Neural cell (in vitro differentiated cells): ENCODE measurements at regions not wholly inside any gene's neighbourhood (a gene's known extent, or its start where the extent isn't known, plus 50 kb on each side); places are given as distances from the start of the nearest gene placed in this dataset.

Source experiments
- H2AFZ ChIP-seq: fragments of 200-600, 300-800 bp; sonication (generic), shearing (Covaris generic); 2 replicates; pipeline ENCODE4 v1.6.0; 2014; ENCODE audit warnings: low read depth, mild to moderate bottlenecking, antibody characterized with exemption, low read length, moderate library complexity
- H3F3A ChIP-seq: fragments of 200-600 bp; shearing (Covaris generic); 2 replicates; pipeline ENCODE4 v1.6.1; 2016; ENCODE audit warnings: mild to moderate bottlenecking, moderate library complexity, mixed read lengths, antibody characterized with exemption, low read length; ENCODE audit not compliant: insufficient read depth, poor library complexity, severe bottlenecking
- H3K27ac ChIP-seq: fragments of 200-600, 300-800 bp; sonication (generic), shearing (Covaris generic); 2 replicates; pipeline ENCODE4 v1.5.1; 2014; ENCODE audit warnings: mild to moderate bottlenecking, low read length, moderate library complexity
- H3K27me3 ChIP-seq: fragments of 300-800, 200-600 bp; sonication (generic), shearing (Covaris generic); 2 replicates; pipeline ENCODE4 v1.6.0; 2014; ENCODE audit warnings: mild to moderate bottlenecking, low read depth, low read length, moderate library complexity; ENCODE audit not compliant: insufficient read depth
- H3K36me3 ChIP-seq: fragments of 300-800, 200-600 bp; sonication (generic), shearing (Covaris generic); 2 replicates; pipeline ENCODE4 v1.5.1; 2014; ENCODE audit warnings: mild to moderate bottlenecking, antibody characterized with exemption, low read length, moderate library complexity; ENCODE audit not compliant: insufficient read depth
- H3K4me2 ChIP-seq: fragments of 300-800, 200-600 bp; sonication (generic), shearing (Covaris generic); 2 replicates; pipeline ENCODE4 v1.6.0; 2014; ENCODE audit warnings: mild to moderate bottlenecking, low read length
- H3K4me3 ChIP-seq: fragments of 300-800, 200-600 bp; sonication (generic), shearing (Covaris generic); 2 replicates; pipeline ENCODE4 v1.5.1; 2014; ENCODE audit warnings: mild to moderate bottlenecking, low read length, moderate library complexity
- H3K79me2 ChIP-seq: fragments of 200-600 bp; shearing (Covaris generic); replicated peaks from 2 replicates; pipeline ENCODE4 v1.6.0; 2014; ENCODE audit warnings: mild to moderate bottlenecking, low read length, moderate library complexity; ENCODE audit not compliant: insufficient read depth
- H3K9ac ChIP-seq: fragments of 300-800, 200-600 bp; sonication (generic), shearing (Covaris generic); 2 replicates; pipeline ENCODE4 v1.6.1; 2016; ENCODE audit warnings: mild to moderate bottlenecking, low read length, mixed read lengths
- H3K9me2 ChIP-seq: fragments of 200-600 bp; shearing (Covaris generic); 2 replicates; pipeline ENCODE4 v1.6.1; 2016; ENCODE audit warnings: mild to moderate bottlenecking, low read length, mixed read lengths; ENCODE audit not compliant: insufficient read depth
- H3K9me3 ChIP-seq: fragments of 200-600, 300-800 bp; sonication (generic), shearing (Covaris generic); 2 replicates; pipeline ENCODE4 v1.6.1; 2016; ENCODE audit warnings: mild to moderate bottlenecking, mixed run types, low read length, moderate library complexity, mixed read lengths
- H4K20me1 ChIP-seq: fragments of 200-600 bp; shearing (Covaris generic); 2 replicates; pipeline ENCODE4 v1.6.1; 2016; ENCODE audit warnings: mild to moderate bottlenecking, mixed run types; ENCODE audit not compliant: insufficient read depth
- EP300 ChIP-seq: fragments of 450-650 bp; conservative IDR thresholded peaks from 2 replicates; pipeline ENCODE4 v1.6.1; 2014; ENCODE audit warnings: antibody characterized with exemption, mild to moderate bottlenecking, moderate library complexity; ENCODE audit not compliant: poor library complexity, severe bottlenecking
- EZH2 ChIP-seq: fragments of 200-600, 300-800 bp; shearing (Covaris generic), sonication (generic); IDR thresholded peaks from 2 replicates; pipeline ENCODE4 v1.6.1; 2014; ENCODE audit warnings: antibody characterized with exemption, low read length, borderline replicate concordance, mild to moderate bottlenecking; ENCODE audit not compliant: insufficient read depth, poor library complexity, severe bottlenecking
- MXI1 ChIP-seq: fragments of 450-650 bp; conservative IDR thresholded peaks from 2 replicates; pipeline ENCODE4 v1.6.1; 2014; ENCODE audit warnings: antibody characterized with exemption, mild to moderate bottlenecking; ENCODE audit not compliant: poor library complexity, severe bottlenecking
- POLR2AphosphoS5 ChIP-seq: IDR thresholded peaks from 2 replicates; pipeline ENCODE4 v1.6.1; 2012
- RAD21 ChIP-seq: fragments of 450-650 bp; conservative IDR thresholded peaks from 2 replicates; pipeline ENCODE4 v1.6.1; 2014; ENCODE audit warnings: antibody characterized with exemption, mild to moderate bottlenecking, moderate library complexity
- SMC3 ChIP-seq: fragments of 450-650 bp; conservative IDR thresholded peaks from 2 replicates; pipeline ENCODE4 v1.6.1; 2014; ENCODE audit warnings: antibody characterized with exemption, mild to moderate bottlenecking, moderate library complexity; ENCODE audit not compliant: poor library complexity
- TAF1 ChIP-seq: IDR thresholded peaks from 2 replicates; pipeline ENCODE4 v1.6.1; 2012; ENCODE audit warnings: low read depth
- TF ChIP-seq, protein P1 (sequence below): fragments of 450-650 bp; IDR thresholded peaks from 2 replicates; pipeline ENCODE4 v1.5.1; 2014; ENCODE audit warnings: antibody characterized with exemption, mild to moderate bottlenecking, moderate library complexity; ENCODE audit not compliant: poor library complexity, severe bottlenecking
- TF ChIP-seq, protein P2 (sequence below): IDR thresholded peaks from 2 replicates; pipeline ENCODE4 v1.6.1; 2012; ENCODE audit warnings: borderline replicate concordance

DNA sequence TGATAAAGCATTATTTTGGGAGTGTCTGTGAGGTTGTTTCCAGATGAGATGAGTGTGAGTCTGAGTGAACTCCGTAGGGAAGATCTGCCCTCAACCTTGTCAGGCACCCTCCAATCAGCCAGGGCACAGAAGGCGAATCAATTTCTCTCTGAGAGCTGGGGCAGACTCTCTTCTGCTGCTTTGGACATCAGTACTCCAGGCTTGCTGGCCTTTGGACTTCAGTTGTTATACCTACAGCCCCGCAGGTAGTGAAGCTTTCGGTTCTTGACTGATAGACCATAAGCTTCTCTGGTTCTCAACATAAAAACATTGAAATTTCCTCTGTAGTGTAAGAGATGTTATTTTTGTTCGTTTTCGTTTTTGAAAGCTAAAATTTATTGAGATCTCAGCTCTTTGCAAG, 71.4 kb downstream of the MAFB start:
- Histone ChIP-seq H4K20me1 (no peaks in the 10 kb centered on the region), H3K4me2 (no peak overlapping the region), H3K27ac (no peak overlapping the region), H2AFZ (no peak overlapping the region), H3K9me3 (no peaks in the 10 kb centered on the region), H3K9me2 (no peaks in the 10 kb centered on the region), H3K27me3 (no peaks in the 10 kb centered on the region), H3K4me3 (no peak overlapping the region), H3K79me2 (no peaks in the 10 kb centered on the region), H3K9ac (no peak overlapping the region), H3F3A (no peaks in the 10 kb centered on the region), H3K36me3 (no peaks in the 10 kb centered on the region)
- no peak for TF ChIP-seq EP300
- TF ChIP-seq EZH2 = no peak
- TF ChIP-seq, protein P1, sequence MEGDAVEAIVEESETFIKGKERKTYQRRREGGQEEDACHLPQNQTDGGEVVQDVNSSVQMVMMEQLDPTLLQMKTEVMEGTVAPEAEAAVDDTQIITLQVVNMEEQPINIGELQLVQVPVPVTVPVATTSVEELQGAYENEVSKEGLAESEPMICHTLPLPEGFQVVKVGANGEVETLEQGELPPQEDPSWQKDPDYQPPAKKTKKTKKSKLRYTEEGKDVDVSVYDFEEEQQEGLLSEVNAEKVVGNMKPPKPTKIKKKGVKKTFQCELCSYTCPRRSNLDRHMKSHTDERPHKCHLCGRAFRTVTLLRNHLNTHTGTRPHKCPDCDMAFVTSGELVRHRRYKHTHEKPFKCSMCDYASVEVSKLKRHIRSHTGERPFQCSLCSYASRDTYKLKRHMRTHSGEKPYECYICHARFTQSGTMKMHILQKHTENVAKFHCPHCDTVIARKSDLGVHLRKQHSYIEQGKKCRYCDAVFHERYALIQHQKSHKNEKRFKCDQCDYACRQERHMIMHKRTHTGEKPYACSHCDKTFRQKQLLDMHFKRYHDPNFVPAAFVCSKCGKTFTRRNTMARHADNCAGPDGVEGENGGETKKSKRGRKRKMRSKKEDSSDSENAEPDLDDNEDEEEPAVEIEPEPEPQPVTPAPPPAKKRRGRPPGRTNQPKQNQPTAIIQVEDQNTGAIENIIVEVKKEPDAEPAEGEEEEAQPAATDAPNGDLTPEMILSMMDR = no peak
- TF ChIP-seq, protein P2, sequence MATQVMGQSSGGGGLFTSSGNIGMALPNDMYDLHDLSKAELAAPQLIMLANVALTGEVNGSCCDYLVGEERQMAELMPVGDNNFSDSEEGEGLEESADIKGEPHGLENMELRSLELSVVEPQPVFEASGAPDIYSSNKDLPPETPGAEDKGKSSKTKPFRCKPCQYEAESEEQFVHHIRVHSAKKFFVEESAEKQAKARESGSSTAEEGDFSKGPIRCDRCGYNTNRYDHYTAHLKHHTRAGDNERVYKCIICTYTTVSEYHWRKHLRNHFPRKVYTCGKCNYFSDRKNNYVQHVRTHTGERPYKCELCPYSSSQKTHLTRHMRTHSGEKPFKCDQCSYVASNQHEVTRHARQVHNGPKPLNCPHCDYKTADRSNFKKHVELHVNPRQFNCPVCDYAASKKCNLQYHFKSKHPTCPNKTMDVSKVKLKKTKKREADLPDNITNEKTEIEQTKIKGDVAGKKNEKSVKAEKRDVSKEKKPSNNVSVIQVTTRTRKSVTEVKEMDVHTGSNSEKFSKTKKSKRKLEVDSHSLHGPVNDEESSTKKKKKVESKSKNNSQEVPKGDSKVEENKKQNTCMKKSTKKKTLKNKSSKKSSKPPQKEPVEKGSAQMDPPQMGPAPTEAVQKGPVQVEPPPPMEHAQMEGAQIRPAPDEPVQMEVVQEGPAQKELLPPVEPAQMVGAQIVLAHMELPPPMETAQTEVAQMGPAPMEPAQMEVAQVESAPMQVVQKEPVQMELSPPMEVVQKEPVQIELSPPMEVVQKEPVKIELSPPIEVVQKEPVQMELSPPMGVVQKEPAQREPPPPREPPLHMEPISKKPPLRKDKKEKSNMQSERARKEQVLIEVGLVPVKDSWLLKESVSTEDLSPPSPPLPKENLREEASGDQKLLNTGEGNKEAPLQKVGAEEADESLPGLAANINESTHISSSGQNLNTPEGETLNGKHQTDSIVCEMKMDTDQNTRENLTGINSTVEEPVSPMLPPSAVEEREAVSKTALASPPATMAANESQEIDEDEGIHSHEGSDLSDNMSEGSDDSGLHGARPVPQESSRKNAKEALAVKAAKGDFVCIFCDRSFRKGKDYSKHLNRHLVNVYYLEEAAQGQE = no peak
- TF ChIP-seq MXI1 = no peak
- TF ChIP-seq TAF1 = no peak
- no peak for TF ChIP-seq RAD21
- TF ChIP-seq POLR2AphosphoS5 = no peak
- no peak for TF ChIP-seq SMC3

DNA sequence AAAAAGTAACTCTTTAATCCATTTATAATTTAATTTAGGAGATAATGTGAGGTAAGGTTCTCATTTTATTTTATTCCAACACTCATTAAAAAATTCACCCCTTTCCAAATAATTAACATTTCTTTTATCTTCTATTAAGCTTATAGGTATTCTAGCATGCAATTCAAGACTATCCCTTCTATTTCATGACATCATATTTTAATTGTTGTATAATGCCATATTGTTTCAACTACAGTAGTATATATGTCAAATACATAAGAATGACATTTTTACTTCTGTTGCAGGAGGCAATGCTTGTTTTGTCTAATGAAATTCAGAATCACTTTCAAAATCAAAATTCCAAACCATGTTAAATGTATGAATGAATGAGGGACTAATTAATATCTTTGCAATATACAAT, 76.2 kb downstream of the MAFB start:
- Histone ChIP-seq H3K79me2 (no peaks in the 10 kb centered on the region), H3K9me2 (no peaks in the 10 kb centered on the region), H3K27me3 (no peaks in the 10 kb centered on the region), H3K4me3 (no peak overlapping the region), H3K9ac (no peak overlapping the region), H3F3A (no peaks in the 10 kb centered on the region), H2AFZ (no peak overlapping the region), H3K9me3 (no peaks in the 10 kb centered on the region), H3K36me3 (no peaks in the 10 kb centered on the region), H3K4me2 (no peak overlapping the region), H3K27ac (no peak overlapping the region), H4K20me1 (no peaks in the 10 kb centered on the region)
- TF ChIP-seq, protein P2 = no peak
